Stimulated activated CD4-positive, alpha-beta T cell treated with anti-CD3 and anti-CD28 coated beads, Interleukin-2, amount 100 ng/mL, for 48 hours (primary cell): ENCODE measurements at regions not wholly inside any gene's neighbourhood (a gene's known extent, or its start where the extent isn't known, plus 50 kb on each side); places are given as distances from the start of the nearest gene placed in this dataset.
"Not testable (repeated sequence)": the region's sequence is repeated elsewhere in the genome, so short reads cannot be mapped to it uniquely, and the experiment has no call there.

Experiments
- DNase-seq, 2 donors: peaks; one replicate each; pipeline ENCODE4 v3.0.0-alpha.2; 2020

DNA sequence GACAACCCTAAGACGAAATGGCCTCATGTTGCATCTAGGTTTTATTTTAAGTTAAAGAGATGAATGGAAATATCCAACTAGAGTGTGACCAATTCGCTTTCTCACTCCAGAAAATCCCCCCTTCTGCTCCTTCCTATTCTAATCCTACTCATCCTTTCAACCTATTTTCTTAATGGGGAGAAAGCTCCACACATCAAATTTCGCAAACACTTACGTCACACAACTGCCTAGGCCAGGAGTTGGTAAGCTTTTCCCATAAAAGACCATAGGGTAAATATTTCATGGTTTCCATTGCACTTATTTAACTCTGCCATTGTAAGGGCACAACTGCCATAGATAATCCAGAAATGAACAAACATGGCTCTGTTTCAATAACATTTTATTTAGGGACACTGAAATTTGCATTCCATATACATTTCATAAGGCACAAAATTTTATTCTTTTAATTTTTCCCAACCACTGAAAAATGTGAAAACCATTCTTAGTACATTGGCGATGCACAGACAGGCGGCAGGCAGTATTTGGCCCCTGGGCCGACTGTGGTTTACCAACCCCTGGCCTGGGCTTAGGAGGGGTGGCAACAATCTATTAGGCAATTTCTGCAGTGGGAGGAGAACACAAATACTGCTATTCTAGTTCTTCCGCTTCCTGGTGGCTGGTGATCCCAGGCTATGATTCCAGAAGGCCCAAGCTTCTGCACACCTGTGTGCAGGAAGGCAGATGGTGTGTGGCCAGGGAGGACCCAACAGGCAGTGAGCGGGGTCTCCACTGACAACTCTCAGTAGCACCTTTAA lies 67.2 kb upstream of the FOXN3 start:
- no peak for DNase-seq

DNA sequence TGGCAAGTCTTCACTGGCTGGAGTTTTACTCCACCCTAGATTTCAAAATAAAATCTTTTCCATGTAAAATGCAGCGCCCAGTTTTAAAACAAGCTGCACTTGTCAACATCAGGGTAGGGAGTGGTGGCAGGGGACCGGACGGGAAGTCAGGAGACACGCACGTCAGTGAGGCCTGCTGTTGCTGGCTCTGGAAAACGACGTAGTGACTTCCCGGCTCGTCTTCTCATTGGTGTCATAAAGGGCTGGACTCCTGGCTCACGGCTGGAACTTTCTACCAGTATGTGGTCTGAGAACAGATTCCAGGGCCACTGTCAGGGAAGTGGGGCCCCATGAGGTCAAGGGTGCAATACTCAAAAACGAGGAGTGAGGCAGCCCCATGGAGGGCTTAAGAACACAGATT lies 64.2 kb upstream of the FOXN3 start:
- no peak for DNase-seq

DNA sequence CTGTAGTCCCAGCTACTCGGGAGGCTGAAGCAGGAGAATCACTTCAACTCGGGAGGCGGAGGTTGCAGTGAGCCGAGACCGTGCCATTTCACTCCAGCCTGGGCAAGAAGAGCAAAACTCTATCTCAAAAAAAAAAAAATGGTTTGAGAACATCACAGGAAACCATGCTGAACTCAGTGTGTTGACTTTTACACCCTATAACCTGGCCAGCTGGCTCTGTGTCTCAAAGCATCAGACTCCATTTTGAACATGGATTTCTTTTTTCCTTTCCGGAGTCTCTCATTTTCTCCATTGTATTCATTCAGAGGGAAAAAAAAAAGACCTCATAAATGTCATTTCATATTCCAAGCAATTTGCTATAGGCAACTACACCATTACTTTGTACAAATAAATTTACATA lies 63.2 kb upstream of the FOXN3 start:
- no peak for DNase-seq

DNA sequence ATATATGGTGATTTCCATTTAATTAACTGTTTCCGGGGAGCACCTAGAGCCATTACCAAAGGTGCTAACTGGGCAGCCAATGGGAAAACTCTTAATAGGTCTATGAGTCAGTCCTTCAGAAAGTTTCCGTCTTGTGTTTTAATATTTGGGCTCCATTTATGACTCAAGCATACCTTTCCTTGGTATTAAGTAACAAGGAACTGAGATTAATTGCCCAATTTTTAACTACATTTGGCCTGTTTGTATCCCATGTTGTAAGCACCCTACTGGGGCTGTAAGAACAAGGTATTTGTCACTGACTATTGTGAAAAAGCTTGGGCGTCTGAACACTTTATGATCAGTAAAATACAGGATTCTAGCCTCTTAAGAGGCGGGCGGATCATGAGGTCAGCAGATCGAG lies 62.8 kb upstream of the FOXN3 start:
- no peak for DNase-seq

DNA sequence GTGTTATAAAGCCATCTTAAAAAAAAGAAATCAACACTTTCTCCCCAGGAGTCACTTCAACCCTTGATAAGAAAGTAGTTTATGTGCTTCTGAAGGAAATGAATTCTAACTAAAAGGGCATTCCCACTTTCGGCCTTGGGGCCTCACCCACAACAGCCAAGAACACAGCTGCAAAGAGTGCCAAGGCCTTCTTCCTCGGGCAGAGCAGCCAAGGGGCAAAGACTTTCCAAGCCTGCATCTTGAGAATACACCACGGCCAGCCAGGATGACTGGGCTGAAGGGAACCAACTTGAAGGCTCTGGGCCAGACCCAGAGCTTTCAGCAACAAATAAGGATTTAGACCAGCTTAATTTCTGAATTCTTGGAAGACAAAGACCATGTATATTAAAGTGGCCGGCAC lies 60.4 kb upstream of the FOXN3 start:
- no peak for DNase-seq

DNA sequence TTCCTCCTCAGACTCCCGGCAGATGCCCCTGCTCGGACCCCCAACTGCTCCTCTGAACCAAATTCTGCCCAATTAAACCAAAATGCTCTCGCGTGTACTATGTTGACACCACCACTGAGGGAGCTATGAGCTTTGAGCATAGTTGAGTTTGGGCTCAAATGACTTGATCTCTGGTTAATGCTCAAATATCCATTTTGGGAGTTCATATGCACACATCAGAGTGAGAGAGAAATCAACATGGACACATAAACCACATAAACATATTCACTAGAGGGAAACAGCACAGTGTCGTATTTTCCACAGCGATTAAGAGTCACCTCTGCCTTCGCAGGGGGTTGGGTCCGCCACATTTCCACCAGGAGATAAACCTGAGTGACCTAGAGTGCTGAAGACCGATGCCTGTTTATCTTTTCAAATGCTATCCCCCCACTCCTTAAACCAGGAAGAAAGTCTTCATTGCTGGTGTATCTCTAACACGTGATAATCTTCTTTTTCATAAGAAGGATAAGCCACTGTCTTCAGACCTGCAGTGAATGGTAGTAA lies 59.4 kb upstream of the FOXN3 start:
- DNase-seq: no peak

DNA sequence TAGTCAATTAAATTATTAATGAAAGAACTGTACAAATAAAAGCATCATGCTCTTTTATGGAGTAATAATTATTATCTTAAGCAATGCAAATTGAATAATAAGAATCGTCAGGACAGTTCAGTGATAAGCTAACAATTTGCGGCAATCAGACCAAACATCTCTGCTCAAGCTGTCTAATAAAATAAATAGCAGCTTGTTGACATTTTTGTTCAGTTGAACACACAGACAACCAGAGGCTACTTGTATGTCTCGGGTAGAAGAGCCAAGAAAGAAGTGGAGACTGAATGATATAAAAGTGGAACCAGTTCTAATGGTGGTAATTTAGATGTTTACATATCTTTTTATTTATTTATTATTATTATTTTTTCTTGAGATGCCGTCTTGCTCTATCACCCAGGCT lies 57.4 kb upstream of the FOXN3 start:
- no peak for DNase-seq

DNA sequence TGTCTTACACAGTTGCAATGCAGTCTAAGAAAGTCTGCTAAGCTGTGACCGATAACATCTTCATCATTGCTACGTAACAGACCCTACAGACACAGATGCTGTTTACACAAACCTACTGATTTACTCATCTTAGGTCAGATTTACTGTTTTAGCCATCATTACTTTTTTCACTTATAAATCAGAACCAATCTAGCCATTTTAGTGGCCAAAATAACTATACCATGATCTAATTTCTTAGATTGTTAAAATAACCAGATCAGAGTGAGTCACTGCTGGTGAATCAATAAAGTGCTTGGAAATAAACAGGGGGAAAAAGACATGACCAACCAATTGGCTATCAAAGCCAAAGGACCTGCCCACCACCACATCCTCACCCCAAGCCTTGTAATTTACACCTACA lies 57.0 kb upstream of the FOXN3 start:
- no peak for DNase-seq

DNA sequence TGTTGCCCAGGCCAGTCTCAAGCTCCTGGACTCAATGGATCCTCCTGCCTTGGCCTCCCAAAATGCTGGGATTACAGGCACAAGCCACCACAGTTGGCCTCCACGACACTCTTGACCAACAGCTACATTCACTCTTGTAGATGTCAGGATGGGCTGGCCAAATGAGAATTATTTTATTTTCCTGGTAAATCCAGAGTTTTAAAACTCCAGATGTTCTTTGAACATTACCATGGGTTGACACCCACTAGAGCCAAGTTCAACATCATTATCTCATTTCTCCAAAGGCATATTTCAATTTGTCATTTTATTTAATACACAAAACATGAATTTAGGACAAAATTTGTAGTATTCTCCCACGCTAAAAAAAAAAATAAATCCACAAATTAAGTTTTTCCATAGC lies 56.5 kb upstream of the FOXN3 start:
- no peak for DNase-seq

DNA sequence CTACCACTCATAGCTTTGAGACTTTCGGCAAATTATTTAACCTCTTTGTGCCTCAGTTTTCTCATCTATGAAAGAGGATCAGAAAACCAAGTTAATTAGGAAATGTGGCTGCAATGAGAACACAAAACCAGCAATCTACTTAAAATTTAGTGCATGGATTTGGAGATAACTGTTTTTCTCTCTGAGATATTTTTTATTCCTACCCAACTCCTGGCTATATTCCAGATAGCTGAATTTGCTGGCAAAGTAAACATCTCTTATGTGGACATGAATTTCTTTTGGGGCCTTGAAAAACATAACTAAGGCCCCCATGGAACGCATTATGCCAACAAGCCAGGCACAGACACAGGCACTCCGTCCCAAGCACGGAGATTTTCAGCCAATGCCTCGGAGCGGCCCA lies 53.4 kb upstream of the FOXN3 start:
- DNase-seq: no peak

DNA sequence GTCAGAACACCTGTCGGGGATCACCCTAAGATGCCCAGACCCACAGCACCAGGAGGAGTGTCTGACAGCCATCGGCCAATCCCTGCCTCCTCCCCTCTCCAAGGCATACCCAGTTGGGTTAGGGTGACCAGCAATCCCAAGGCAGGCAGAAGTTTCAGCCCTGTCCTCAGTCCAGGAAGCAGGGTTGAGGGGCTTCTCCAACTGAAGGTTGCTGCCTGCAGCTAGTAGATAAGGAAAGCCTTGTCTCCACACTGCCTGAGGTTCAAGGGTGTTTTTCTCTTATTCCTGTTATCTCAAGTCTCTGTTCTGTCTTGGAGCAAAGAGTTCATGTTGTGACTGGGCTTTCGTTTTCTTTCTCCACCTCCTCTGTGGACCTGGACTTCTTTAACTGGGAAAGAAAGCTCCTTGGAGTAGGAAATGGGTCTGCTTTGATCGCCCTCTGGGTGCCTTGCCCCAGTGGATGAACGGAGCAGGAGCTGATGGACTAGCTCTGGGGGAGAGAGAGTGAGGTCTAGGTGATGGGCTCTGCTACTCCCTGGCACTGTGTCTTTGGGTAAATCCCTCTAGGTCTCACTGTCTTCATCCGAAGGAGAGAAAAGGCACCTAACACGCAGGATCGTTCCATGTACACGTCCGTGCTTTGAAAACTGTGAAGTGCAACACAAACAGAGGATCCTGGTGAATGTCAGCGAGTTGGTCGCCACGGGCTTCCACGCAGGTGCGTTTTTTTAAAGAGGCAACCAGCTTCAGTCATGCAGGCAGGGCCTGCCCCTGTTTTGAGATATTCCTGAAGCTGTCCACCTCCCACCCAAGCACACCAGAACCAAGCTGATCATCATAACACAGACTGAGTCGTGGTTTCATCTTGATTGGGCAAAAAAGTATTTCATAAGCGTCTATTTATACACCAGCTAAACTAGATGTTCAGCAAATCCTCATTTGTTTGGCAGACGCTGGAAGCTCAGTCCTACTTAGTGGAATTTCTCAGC lies 52.5 kb upstream of the FOXN3 start:
- DNase-seq: no peak

DNA sequence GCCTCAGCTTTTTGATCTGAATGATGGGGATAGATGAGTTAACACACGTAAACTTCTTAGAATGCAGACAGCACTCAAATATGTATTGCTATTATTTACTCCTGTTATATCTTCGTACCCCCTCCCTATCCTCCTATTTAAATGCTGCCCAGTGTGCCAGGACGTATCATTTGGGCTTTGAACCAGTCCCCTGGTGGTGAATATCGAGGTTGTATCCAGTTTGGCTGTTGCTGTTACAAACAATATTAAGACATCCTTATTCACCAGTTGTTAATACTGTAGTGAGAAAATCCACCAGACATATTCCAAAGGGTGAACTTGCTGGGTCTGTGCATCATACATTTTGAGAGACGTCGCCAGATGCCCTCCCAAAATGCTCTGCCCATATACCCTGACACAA lies 51.5 kb upstream of the FOXN3 start:
- no peak for DNase-seq

DNA sequence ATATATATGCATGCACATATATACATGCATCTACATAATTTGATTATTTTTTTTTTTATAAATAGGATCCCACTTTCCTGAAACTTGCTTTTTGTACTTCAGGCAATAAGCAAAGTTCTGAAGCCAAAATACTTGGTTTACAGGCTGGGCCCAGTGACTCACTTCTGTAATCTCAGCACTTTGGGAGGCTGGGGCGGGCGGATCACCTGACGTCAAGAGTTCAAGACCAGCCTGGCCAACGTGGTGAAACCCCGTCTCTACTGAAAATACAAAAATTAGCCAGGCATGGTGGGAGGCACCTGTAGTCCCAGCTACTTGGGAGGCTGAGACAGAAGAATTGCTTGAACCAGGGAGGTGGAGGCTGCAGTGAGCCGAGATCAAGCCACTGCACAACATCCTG lies 51.0 kb upstream of the FOXN3 start:
- DNase-seq: not testable (repeated sequence)

DNA sequence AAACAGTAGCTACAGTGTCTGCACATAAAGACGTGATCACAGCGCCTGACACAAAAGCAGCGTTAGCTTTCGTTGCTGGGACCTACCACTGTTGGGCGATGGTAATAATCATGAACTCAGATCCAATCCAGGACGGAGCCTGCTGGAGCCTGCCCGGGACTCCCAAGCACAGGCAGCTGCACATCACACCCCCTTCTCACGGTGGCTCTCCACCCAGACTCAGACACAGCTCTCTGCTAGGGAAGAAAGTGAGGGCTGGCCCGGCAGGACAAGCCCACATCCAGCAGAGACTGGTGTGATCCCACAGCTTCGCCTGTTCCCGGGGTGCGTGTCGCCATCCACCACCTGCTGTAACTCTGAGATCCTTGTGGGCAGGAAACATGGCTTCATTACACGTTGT lies 49.9 kb upstream of the FOXN3 start:
- DNase-seq: no peak
